ENCODE measurements at regions not wholly inside any gene's neighbourhood (a gene's known extent, or its start where the extent isn't known, plus 50 kb on each side); places are given as distances from the start of the nearest gene placed in this dataset.

- H3K4me3 Mint-ChIP-seq = no peak overlapping the region
- no peaks in the 10 kb centered on the region for H3K4me1 Mint-ChIP-seq
- H3K36me3 Mint-ChIP-seq = no peaks in the 10 kb centered on the region
- no peak for DNase-seq
- H3K27me3 Mint-ChIP-seq (ENCODE audit: low read depth in 3 of 3) = peaks cover 1 to 6% (median 2%) of the 10 kb centered on the region in 3 donors
- H3K9me3 Mint-ChIP-seq = peaks cover 0 to 4% (median 0%) of the 10 kb centered on the region in 6 donors
- no peak overlapping the region for H3K27ac Mint-ChIP-seq
These were observed 110.5 kb upstream of the MAP1B start for GRCh38 chr5:71996789-71997188.

- H3K36me3 Mint-ChIP-seq = no peaks in the 10 kb centered on the region
- H3K27me3 Mint-ChIP-seq (ENCODE audit: low read depth in 3 of 3) = peaks cover 1 to 3% (median 2%) of the 10 kb centered on the region in 3 donors
- no peak overlapping the region for H3K4me3 Mint-ChIP-seq
- no peak overlapping the region for H3K27ac Mint-ChIP-seq
- peaks cover 0 to 4% (median 0%) of the 10 kb centered on the region in 6 donors for H3K9me3 Mint-ChIP-seq
- DNase-seq = no peak
- no peaks in the 10 kb centered on the region for H3K4me1 Mint-ChIP-seq
These were observed 108.5 kb upstream of the MAP1B start for GRCh38 chr5:71998746-71999145.

GRCh38 chr5:72000707-72001106 is 106.6 kb upstream of the MAP1B start:
- peaks cover 2 to 3% (median 2%) of the 10 kb centered on the region in 3 donors for H3K27me3 Mint-ChIP-seq (ENCODE audit: low read depth in 3 of 3)
- no peak overlapping the region for H3K27ac Mint-ChIP-seq
- H3K4me3 Mint-ChIP-seq = no peak overlapping the region
- no peaks in the 10 kb centered on the region for H3K4me1 Mint-ChIP-seq
- no peak for DNase-seq
- H3K9me3 Mint-ChIP-seq = peaks cover 0 to 2% (median 0%) of the 10 kb centered on the region in 6 donors
- no peaks in the 10 kb centered on the region for H3K36me3 Mint-ChIP-seq

- Mint-ChIP-seq H3K4me3 (no peak overlapping the region), H3K27ac (no peak overlapping the region), H3K36me3 (no peaks in the 10 kb centered on the region), H3K9me3 (no peaks in the 10 kb centered on the region), H3K4me1 (no peaks in the 10 kb centered on the region), H3K27me3 (ENCODE audit: low read depth in 3 of 3) (peaks cover 2% of the 10 kb centered on the region in 3 donors)
- no peak for DNase-seq
These were observed 101.6 kb upstream of the MAP1B start for GRCh38 chr5:72005671-72006070.

GRCh38 chr5:72006361-72006760 is 100.9 kb upstream of the MAP1B start:
- H3K27me3 Mint-ChIP-seq (ENCODE audit: low read depth in 3 of 3) = peaks cover 2% of the 10 kb centered on the region in 3 donors
- H3K9me3 Mint-ChIP-seq = no peaks in the 10 kb centered on the region
- DNase-seq = no peak
- no peaks in the 10 kb centered on the region for H3K36me3 Mint-ChIP-seq
- no peak overlapping the region for H3K27ac Mint-ChIP-seq
- no peaks in the 10 kb centered on the region for H3K4me1 Mint-ChIP-seq
- H3K4me3 Mint-ChIP-seq = no peak overlapping the region

- no peaks in the 10 kb centered on the region for H3K36me3 Mint-ChIP-seq
- no peak overlapping the region for H3K27ac Mint-ChIP-seq
- no peaks in the 10 kb centered on the region for H3K4me1 Mint-ChIP-seq
- H3K9me3 Mint-ChIP-seq = no peaks in the 10 kb centered on the region
- peaks cover 2 to 3% (median 2%) of the 10 kb centered on the region in 3 donors for H3K27me3 Mint-ChIP-seq (ENCODE audit: low read depth in 3 of 3)
- H3K4me3 Mint-ChIP-seq = no peak overlapping the region
- DNase-seq = no peak
These were observed 99.8 kb upstream of the MAP1B start for GRCh38 chr5:72007336-72008111.

- H3K27ac Mint-ChIP-seq = no peak overlapping the region
- no peak for DNase-seq
- no peaks in the 10 kb centered on the region for H3K9me3 Mint-ChIP-seq
- peaks cover 2 to 6% (median 5%) of the 10 kb centered on the region in 3 donors for H3K27me3 Mint-ChIP-seq (ENCODE audit: low read depth in 3 of 3)
- H3K4me3 Mint-ChIP-seq = no peak overlapping the region
- H3K36me3 Mint-ChIP-seq = no peaks in the 10 kb centered on the region
- no peaks in the 10 kb centered on the region for H3K4me1 Mint-ChIP-seq
These were observed 98.0 kb upstream of the MAP1B start for GRCh38 chr5:72009280-72009679.

GRCh38 chr5:72010430-72010829 is 96.8 kb upstream of the MAP1B start:
- DNase-seq = no peak
- Mint-ChIP-seq H3K27me3 (ENCODE audit: low read depth in 3 of 3) (peaks cover 0 to 6% (median 5%) of the 10 kb centered on the region in 3 donors), H3K4me1 (no peaks in the 10 kb centered on the region), H3K36me3 (no peaks in the 10 kb centered on the region), H3K9me3 (no peaks in the 10 kb centered on the region), H3K4me3 (no peak overlapping the region), H3K27ac (no peak overlapping the region)

GRCh38 chr5:72012906-72013305 is 94.4 kb upstream of the MAP1B start:
- no peak for DNase-seq

GRCh38 chr5:72013766-72014624 is 93.3 kb upstream of the MAP1B start:
- Mint-ChIP-seq H3K9me3 (no peaks in the 10 kb centered on the region), H3K4me3 (no peak overlapping the region), H3K36me3 (no peaks in the 10 kb centered on the region), H3K27me3 (ENCODE audit: low read depth in 3 of 3) (peaks cover 0 to 6% (median 6%) of the 10 kb centered on the region in 3 donors), H3K27ac (no peak overlapping the region), H3K4me1 (no peaks in the 10 kb centered on the region)
- no peak for DNase-seq

More at GRCh38 chr5:72012906-72013305, 94.4 kb upstream of the MAP1B start:
- Mint-ChIP-seq H3K9me3 (no peaks in the 10 kb centered on the region), H3K36me3 (no peaks in the 10 kb centered on the region), H3K27ac (no peak overlapping the region), H3K4me3 (no peak overlapping the region), H3K4me1 (no peaks in the 10 kb centered on the region), H3K27me3 (ENCODE audit: low read depth in 3 of 3) (peaks cover 0 to 5% (median 4%) of the 10 kb centered on the region in 3 donors)

GRCh38 chr5:72015103-72015548 is 92.1 kb upstream of the MAP1B start:
- no peak overlapping the region for H3K4me3 Mint-ChIP-seq
- no peak overlapping the region for H3K27ac Mint-ChIP-seq
- no peaks in the 10 kb centered on the region for H3K36me3 Mint-ChIP-seq
- H3K9me3 Mint-ChIP-seq = no peaks in the 10 kb centered on the region
- H3K27me3 Mint-ChIP-seq (ENCODE audit: low read depth in 3 of 3) = peaks cover 0 to 9% (median 6%) of the 10 kb centered on the region in 3 donors
- no peak for DNase-seq
- no peaks in the 10 kb centered on the region for H3K4me1 Mint-ChIP-seq

- Mint-ChIP-seq H3K27me3 (ENCODE audit: low read depth in 3 of 3) (peaks cover 0 to 7% (median 4%) of the 10 kb centered on the region in 3 donors), H3K4me1 (no peaks in the 10 kb centered on the region), H3K9me3 (no peaks in the 10 kb centered on the region), H3K36me3 (no peaks in the 10 kb centered on the region), H3K27ac (no peak overlapping the region), H3K4me3 (no peak overlapping the region)
- DNase-seq = peak; percentile 19 to 41 (median 36)
These were observed 89.0 kb upstream of the MAP1B start for GRCh38 chr5:72018143-72018803.

GRCh38 chr5:72020161-72020983 is 86.9 kb upstream of the MAP1B start:
- no peak overlapping the region for H3K4me3 Mint-ChIP-seq

More at GRCh38 chr5:72020161-72020983, 86.9 kb upstream of the MAP1B start:
- Mint-ChIP-seq H3K27ac (no peak overlapping the region), H3K27me3 (ENCODE audit: low read depth in 3 of 3) (peaks cover 0 to 6% (median 4%) of the 10 kb centered on the region in 3 donors), H3K36me3 (no peaks in the 10 kb centered on the region), H3K4me1 (no peaks in the 10 kb centered on the region), H3K9me3 (no peaks in the 10 kb centered on the region)
- DNase-seq = no peak
